HCEC 1CT (cell line): ENCODE measurements at regions not wholly inside any gene's neighbourhood (a gene's known extent, or its start where the extent isn't known, plus 50 kb on each side); places are given as distances from the start of the nearest gene placed in this dataset.
A peak's percentile ranks its signal among the peaks of the same experiment; 100 is the strongest.
"Not testable (repeated sequence)": the region's sequence is repeated elsewhere in the genome, so short reads cannot be mapped to it uniquely, and the experiment has no call there.

ENCODE experiments used
- DNase-seq: peaks from one replicate; pipeline ENCODE4 v3.0.0-alpha.2; 2017

DNA sequence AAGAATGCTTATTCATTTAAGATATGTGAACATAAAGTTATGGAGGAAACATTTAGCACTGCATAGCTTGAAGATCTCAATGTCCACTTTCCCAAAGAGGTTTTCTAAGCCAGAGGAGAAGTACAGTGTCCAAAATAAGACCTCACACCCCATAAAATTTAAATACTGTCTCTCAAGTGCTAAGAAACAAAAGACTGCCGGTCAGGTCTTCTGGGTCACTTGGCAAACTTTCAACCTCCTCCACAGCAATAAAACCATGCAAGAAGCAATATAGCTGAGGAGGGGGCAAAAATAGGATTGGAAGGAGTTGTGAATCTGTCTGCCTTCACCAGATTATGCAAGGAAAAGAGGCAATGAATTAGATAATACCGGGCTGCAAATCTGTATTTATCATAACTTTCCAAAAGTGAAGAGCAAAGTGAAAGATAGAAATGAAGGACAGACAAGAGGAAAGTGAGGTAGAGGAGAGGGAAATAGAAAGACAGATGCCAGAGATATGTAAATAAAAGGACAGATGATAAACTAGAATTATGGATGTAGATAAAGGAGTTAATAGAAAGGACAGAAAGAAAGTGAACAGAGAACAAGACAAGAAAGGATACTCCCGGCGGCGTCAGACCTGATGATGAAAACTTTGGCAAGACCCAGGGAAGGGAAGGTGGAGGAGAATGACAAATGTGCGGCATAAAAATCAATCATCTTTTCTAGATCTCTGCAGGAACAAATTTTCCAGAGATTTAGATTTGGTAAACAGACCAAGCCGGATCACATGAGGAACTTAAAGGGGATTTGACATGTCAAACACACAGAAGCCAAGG, 152.7 kb upstream of the FAM241A start:
- no peak for DNase-seq

- no peak for DNase-seq
Observed at GRCh38 chr4:111994392-111994791, 150.9 kb upstream of the FAM241A start.

- DNase-seq = no peak
Observed at GRCh38 chr4:111997785-111998184, 147.5 kb upstream of the FAM241A start.

DNA sequence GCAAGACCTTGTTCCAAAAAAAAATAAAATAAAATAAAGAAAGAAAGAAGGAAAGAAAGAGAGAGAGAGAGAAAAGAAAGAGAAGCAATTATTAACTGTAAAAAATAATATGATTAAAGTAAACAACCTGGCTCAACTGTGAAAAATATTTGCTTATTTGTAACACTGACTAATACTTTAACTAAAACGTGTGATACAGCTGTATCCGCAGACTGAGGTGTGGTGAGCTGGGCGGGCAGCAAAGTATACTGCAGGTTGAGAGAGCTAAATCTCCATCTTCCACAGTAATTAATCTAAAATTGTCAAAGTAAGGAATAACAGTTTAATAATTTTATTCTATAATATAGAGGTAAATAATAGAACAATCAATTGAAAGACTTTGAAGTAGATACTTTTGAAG, 145.5 kb upstream of the FAM241A start:
- DNase-seq = no peak

DNA sequence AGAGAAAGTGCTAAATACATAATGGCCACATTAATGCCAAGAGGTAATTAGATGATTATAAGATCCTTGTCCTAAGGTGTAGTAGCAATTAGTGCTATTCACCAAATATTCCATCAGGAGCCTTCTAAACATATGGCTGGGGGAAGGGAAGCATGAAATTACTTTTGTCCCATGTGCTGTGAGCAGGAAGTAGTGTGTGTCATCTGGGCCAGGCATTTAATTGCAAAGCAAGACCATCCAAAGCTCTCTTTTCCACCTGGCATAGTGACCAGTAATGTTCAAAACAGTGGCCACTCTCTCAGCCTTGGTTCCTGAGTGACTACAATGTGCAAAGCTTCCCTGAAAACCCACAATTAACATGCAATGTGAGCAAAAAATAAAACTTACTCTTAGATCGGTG, 144.2 kb upstream of the FAM241A start:
- DNase-seq = no peak

GRCh38 chr4:112002248-112002661, 143.0 kb upstream of the FAM241A start:
- no peak for DNase-seq

GRCh38 chr4:112003231-112003907, 141.9 kb upstream of the FAM241A start:
- DNase-seq = no peak

GRCh38 chr4:112005027-112005426, 140.2 kb upstream of the FAM241A start:
- DNase-seq = no peak

DNA sequence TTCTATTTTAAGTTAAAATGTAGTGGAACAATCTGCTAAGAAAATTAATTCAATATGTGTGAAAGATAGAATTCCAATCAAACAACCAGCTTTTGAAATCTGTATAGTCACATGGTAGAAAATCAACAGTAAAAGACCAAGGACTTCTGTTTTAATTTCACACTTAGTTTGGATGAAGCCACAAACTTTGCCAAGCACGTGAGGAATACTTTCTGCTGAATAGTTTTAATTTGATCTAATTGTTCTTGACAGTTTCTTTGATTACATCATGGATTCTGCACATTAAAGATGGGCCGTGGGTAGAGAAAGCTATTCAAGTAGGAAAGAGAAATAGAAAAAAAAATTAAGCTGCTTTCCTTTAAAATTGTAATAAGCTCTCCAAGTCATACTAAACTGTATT, 137.9 kb upstream of the FAM241A start:
- no peak for DNase-seq

- no peak for DNase-seq
Observed at GRCh38 chr4:112015960-112016359, 129.3 kb upstream of the FAM241A start.

DNA sequence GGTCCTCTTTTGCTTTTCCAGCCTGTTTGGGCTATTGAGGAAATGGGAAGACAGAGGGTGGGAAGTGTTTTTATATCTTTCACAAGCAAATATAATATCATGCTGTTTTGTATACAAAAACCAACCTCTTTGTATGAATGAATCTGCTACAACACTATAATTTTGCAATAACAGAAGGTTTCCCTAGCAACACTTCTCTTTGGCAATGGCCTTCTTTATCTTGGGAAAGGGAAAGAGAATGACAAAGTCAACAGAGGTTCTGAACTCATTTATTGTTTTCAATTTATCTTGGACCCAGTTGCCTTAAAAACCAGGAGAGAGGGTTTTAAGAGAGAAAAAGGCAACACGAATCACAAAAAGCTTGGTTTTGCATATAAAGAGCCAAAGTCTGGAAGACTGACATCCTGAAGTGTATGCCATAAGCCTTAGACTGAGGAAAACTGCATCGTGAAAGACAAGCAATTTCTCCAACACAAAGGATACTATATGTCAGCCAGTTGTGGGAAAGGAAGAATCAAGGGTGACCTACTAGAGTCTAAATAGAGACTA, 121.8 kb upstream of the FAM241A start:
- DNase-seq = no peak

DNA sequence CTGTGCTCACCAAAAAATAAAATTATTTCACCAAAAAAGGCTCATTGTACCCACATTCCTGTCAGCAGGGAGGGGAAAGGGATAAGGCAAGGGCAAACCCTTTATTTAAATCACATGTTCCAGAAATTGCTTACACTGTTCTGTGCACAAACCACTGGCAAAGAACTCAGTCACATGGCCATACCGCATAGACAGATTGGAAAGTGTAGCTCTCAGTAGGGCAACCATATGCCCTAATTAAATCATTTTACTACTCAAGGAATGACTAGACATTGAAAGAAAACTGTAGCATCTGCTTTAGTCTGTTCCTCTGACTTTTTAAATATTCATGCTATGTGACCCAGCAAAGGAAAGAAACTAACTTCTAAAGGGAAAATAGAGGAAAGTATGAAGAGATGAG, 119.2 kb upstream of the FAM241A start:
- no peak for DNase-seq

DNA sequence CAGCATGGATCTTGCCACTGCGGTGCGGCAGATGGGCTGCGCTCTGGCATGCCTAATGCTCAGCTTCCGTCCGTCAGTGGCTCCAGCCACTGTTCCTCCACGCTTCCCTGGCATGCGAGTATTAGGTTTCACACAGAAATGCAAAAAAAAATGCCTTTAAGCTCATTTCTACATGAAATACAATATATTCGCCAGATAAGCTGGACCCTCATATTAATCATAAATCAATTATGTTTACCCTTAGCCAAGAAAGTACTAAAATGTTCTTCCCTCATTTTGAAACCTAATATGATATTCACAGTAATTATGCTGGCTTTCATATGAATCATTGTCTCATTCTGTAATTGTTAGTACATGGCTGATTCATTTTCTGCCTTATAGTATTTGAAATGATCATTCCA, 115.5 kb upstream of the FAM241A start:
- DNase-seq = peak; percentile 53

GRCh38 chr4:112031712-112032328, 113.4 kb upstream of the FAM241A start:
- DNase-seq = peak; percentile 54

GRCh38 chr4:112036886-112037285, 108.4 kb upstream of the FAM241A start:
- peak; percentile 16 for DNase-seq

GRCh38 chr4:112038861-112039260, 106.4 kb upstream of the FAM241A start:
- DNase-seq = peak; percentile 27

DNA sequence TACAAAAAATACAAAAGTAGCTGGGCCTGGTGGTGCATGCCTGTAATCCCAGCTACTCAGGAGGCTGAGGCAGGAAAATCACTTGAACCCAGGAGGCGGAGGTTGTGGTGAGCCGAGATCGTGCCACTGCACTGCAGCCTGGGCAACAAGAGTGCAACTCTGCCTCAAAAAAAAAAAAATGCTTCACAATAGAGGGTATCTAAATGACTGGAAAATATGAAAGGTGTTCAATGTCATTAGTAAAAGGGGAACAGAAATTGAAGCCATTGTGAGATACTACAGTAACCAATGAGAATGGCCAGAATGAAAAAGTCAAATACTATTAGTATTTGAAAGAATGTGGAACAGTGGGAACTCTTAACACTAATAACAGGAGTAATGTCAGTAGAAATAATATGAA, 96.1 kb upstream of the FAM241A start:
- DNase-seq = not testable (repeated sequence)

DNA sequence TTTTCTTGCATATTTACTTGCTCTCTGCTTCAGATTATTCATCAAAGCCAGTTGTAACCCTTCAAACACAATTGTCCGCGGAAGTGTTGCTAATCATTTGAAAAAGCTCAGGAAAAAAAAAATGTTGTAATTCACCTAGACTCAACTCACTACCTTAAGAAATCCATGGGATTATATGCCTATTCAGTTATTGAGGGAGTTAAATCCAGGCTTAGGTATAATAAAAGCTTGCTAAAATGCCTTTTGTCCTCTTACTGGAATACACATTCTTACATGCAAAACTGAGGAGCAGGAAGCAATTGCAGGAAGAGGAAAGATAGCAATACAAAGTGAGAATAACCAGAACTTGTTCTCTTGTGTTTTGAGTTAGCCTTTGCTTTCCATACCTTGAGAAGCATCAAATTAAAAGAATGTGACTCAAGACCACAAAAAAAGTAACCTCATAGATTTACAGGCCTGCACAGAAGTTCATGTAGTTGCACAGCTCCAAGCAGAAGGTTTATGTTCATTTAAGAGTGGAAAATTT, 91.4 kb upstream of the FAM241A start:
- DNase-seq = no peak

- DNase-seq = no peak
Observed at GRCh38 chr4:112055100-112055499, 90.2 kb upstream of the FAM241A start.

DNA sequence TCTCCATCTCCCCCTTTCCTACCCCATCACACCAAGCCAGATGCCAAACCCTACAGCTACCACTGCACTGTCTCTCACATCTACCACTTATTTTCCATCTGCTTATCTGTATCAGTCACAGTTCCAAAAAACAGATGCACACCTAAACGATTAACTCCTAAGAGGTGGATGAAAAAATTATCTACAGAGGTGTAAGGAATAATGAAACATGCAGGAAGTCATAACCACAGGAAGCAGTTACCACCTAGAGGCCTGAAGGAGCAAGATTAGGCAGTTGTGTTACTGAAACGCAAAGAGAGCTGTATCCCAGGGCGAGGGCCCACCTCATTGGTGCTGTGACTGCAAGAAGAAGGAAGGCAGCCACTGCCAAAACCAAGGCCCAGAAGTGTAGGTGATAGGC, 87.8 kb upstream of the FAM241A start:
- DNase-seq = no peak

DNA sequence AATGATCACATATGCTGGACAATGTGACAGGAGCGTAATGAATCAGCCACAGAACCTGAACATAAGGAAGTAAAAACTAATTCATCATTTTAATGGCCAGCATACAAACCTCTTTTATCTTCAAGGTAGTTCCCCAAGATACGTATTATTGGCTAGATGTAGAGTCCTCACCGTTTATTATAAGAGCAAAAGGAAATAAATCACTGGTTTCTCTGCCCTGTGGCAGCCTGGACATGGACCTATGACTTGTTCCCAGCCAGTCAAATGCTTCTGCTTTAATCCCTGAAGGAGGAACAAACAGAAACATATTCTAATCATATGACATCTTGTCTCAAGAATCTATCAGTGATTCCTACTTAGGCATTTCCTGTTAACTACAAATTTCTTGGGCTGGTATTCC, 86.8 kb upstream of the FAM241A start:
- DNase-seq = peak; percentile 47

- peak; percentile 31 for DNase-seq
Observed at GRCh38 chr4:112060212-112060611, 85.0 kb upstream of the FAM241A start.

DNA sequence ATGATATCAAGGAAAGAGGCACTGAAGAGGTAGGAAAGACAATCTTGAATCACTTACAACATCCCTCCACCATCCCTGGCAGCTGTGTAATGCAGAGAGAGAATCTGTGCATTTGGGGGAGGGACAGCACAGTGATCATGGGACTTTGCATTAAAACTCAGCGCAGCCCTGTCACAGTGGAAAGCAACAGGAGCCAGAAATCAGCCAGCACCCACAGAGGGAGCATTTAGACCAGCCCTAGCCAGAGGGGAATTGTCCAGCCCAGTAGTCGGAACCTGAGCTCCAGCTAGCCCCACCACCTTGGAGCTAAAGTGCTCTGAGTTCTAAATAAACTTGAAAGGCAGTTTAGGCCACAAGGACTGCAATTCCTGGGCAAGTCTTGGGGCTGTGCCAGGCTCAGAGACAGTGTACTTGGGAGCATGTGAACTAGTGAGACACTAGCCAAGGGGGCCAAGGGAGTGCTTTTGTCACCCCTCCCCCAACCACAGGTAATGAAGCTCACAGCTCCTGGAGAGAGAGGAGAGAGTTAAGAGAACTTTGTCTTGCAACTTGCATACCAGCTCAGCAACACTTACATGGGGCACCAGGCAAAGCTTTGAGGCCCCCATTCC, 83.9 kb upstream of the FAM241A start:
- DNase-seq = no peak
